Central memory CD8-positive, alpha-beta T cell (primary cell): ENCODE measurements at regions not wholly inside any gene's neighbourhood (a gene's known extent, or its start where the extent isn't known, plus 50 kb on each side); places are given as distances from the start of the nearest gene placed in this dataset.

Experiments
- ATAC-seq: fragments of 150-1000 bp; cut with Tn5 transposase; replicated peaks from 2 replicates; pipeline ENCODE4 v1.10.0; 2022; ENCODE audit warnings: mild to moderate bottlenecking, moderate FRiP score, moderate number of reproducible peaks; ENCODE audit not compliant: poor library complexity, severe bottlenecking; ENCODE audit errors: extremely low read depth
- DNase-seq, 2 donors: peaks; one replicate each; pipeline ENCODE4 v3.0.0; 2021; ENCODE audit warnings: low spot score in 2 of 2
- H3K27ac Mint-ChIP-seq: one replicate; pipeline ENCODE4 v1.8.0; 2022; ENCODE audit warnings: low read depth, mild to moderate bottlenecking, moderate library complexity, mixed read lengths
- H3K27me3 Mint-ChIP-seq: one replicate; pipeline ENCODE4 v1.8.0; 2022; ENCODE audit warnings: mixed read lengths
- H3K36me3 Mint-ChIP-seq: one replicate; pipeline ENCODE4 v1.8.0; 2022; ENCODE audit warnings: mild to moderate bottlenecking, moderate library complexity, mixed read lengths; ENCODE audit not compliant: insufficient read depth
- H3K4me1 Mint-ChIP-seq: one replicate; pipeline ENCODE4 v1.8.0; 2022; ENCODE audit warnings: mixed read lengths
- H3K4me3 Mint-ChIP-seq: one replicate; pipeline ENCODE4 v1.8.0; 2022; ENCODE audit warnings: mild to moderate bottlenecking, moderate library complexity, mixed read lengths
- H3K9me3 Mint-ChIP-seq: one replicate; pipeline ENCODE4 v1.8.0; 2022; ENCODE audit warnings: mixed read lengths

DNA sequence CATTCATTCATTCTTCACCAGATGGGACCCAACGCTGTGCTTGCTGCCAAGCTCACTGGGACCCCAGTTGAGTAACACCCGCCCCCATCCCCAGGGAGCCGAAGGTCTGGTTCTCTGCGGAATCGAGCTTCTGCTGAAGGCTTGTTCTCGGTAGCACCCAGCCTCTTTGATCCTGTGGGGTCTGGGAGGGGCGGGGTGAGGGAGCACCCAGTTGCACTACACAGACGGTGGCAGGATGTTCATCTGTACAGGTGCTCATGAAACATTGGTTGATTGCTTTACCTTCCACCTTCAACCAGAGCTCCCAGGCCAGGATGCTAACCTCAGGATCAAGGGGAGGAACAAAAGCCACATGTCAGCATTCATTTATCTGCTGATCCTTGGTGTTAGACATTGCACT is 77.7 kb upstream of the RGMA start:
- Mint-ChIP-seq H3K4me3 (no peak overlapping the region), H3K4me1 (peaks cover 13% of the 10 kb centered on the region), H3K36me3 (no peaks in the 10 kb centered on the region), H3K9me3 (no peaks in the 10 kb centered on the region), H3K27ac (no peak overlapping the region), H3K27me3 (peaks cover 29% of the 10 kb centered on the region)
- DNase-seq, result no peak
- ATAC-seq, result peak; percentile 66

- no peaks in the 10 kb centered on the region for H3K36me3 Mint-ChIP-seq
- no peak overlapping the region for H3K4me3 Mint-ChIP-seq
- DNase-seq, result no peak
- H3K9me3 Mint-ChIP-seq, result no peaks in the 10 kb centered on the region
- no peak for ATAC-seq
- peaks cover 22% of the 10 kb centered on the region for H3K27me3 Mint-ChIP-seq
- no peak overlapping the region for H3K27ac Mint-ChIP-seq
- peaks cover 13% of the 10 kb centered on the region for H3K4me1 Mint-ChIP-seq
Observed at GRCh38 chr15:93165734-93166470, 76.9 kb upstream of the RGMA start.

DNA sequence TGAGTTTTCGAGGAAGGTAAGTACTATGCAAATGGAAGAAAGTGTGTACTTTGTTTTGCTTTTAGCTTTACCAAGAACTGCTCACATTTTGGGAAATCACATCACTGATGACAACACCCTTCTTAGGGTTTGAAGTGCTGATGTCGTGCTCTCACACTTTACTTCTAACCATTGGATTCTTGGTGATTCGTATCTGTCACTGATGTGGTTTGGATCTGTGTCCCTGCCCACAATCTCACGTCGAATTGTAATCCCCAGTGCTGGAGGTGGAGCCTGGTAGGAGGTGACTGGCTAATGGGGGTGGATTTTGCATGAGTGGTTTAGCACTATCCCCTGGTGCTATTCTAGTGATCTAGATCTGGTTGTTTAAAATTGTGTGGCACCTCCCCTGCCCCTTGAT is 75.4 kb upstream of the RGMA start:
- H3K36me3 Mint-ChIP-seq, result no peaks in the 10 kb centered on the region
- no peaks in the 10 kb centered on the region for H3K9me3 Mint-ChIP-seq
- H3K4me1 Mint-ChIP-seq, result peaks cover 13% of the 10 kb centered on the region
- H3K27me3 Mint-ChIP-seq, result peaks cover 14% of the 10 kb centered on the region
- ATAC-seq (peak; percentile 77), DNase-seq (peak in 1 of 2 donors; percentile 15)
- H3K4me3 Mint-ChIP-seq, result no peak overlapping the region
- no peak overlapping the region for H3K27ac Mint-ChIP-seq

GRCh38 chr15:93162560-93162959 is 73.5 kb upstream of the RGMA start:
- Mint-ChIP-seq H3K27me3 (no peaks in the 10 kb centered on the region), H3K4me1 (peaks cover 7% of the 10 kb centered on the region), H3K4me3 (no peak overlapping the region), H3K27ac (no peak overlapping the region), H3K36me3 (no peaks in the 10 kb centered on the region), H3K9me3 (no peaks in the 10 kb centered on the region)
- DNase-seq (no peak), ATAC-seq (no peak)

GRCh38 chr15:93159930-93160329 is 70.9 kb upstream of the RGMA start:
- Mint-ChIP-seq H3K27ac (no peak overlapping the region), H3K4me1 (peaks cover 6% of the 10 kb centered on the region), H3K9me3 (no peaks in the 10 kb centered on the region), H3K4me3 (no peak overlapping the region), H3K36me3 (no peaks in the 10 kb centered on the region), H3K27me3 (no peaks in the 10 kb centered on the region)
- no peak for DNase-seq
- ATAC-seq, result no peak

- ATAC-seq, result no peak
- DNase-seq, result no peak
- Mint-ChIP-seq H3K27ac (no peak overlapping the region), H3K27me3 (no peaks in the 10 kb centered on the region), H3K4me1 (peaks cover 4% of the 10 kb centered on the region), H3K36me3 (no peaks in the 10 kb centered on the region), H3K4me3 (no peak overlapping the region), H3K9me3 (no peaks in the 10 kb centered on the region)
Observed at GRCh38 chr15:93158097-93158900, 69.3 kb upstream of the RGMA start.

- Mint-ChIP-seq H3K4me3 (no peak overlapping the region), H3K27me3 (no peaks in the 10 kb centered on the region), H3K27ac (no peak overlapping the region), H3K4me1 (peaks cover 39% of the 10 kb centered on the region), H3K9me3 (no peaks in the 10 kb centered on the region), H3K36me3 (no peaks in the 10 kb centered on the region)
- DNase-seq, result no peak
- no peak for ATAC-seq
Observed at GRCh38 chr15:93154666-93155065, 65.7 kb upstream of the RGMA start.

DNA sequence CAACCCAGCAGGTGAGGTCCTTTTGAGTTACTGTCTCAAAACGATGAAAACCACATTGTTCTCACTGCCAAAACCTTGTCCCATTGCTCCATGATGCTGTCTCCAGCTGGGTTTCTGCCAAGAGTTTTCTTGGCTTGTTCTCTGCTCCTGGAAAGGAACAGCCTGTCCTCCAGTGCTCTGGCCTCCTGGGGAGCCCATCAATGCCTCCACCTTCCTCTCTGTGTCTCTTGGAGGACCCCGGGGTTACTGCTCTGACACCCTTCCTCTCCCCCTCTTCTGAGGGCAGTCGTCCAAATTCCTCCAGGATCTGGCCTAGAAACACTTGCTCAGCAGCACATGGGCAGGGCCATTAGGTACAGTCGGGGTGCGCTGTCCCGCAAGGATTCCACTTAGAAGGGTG is 63.9 kb upstream of the RGMA start:
- Mint-ChIP-seq H3K36me3 (no peaks in the 10 kb centered on the region), H3K4me1 (peaks cover 39% of the 10 kb centered on the region), H3K27me3 (no peaks in the 10 kb centered on the region), H3K9me3 (no peaks in the 10 kb centered on the region), H3K4me3 (peak overlapping the region; percentile 57), H3K27ac (peak overlapping the region; percentile 29)
- ATAC-seq (no peak), DNase-seq (no peak)

GRCh38 chr15:93152360-93152759 is 63.3 kb upstream of the RGMA start:
- Mint-ChIP-seq H3K36me3 (peaks cover 2% of the 10 kb centered on the region), H3K4me1 (peaks cover 39% of the 10 kb centered on the region), H3K4me3 (peak overlapping the region; percentile 49), H3K9me3 (no peaks in the 10 kb centered on the region), H3K27me3 (no peaks in the 10 kb centered on the region), H3K27ac (peak overlapping the region; percentile 19)
- ATAC-seq (peak; percentile 97), DNase-seq (peak; percentile 32 to 53)

DNA sequence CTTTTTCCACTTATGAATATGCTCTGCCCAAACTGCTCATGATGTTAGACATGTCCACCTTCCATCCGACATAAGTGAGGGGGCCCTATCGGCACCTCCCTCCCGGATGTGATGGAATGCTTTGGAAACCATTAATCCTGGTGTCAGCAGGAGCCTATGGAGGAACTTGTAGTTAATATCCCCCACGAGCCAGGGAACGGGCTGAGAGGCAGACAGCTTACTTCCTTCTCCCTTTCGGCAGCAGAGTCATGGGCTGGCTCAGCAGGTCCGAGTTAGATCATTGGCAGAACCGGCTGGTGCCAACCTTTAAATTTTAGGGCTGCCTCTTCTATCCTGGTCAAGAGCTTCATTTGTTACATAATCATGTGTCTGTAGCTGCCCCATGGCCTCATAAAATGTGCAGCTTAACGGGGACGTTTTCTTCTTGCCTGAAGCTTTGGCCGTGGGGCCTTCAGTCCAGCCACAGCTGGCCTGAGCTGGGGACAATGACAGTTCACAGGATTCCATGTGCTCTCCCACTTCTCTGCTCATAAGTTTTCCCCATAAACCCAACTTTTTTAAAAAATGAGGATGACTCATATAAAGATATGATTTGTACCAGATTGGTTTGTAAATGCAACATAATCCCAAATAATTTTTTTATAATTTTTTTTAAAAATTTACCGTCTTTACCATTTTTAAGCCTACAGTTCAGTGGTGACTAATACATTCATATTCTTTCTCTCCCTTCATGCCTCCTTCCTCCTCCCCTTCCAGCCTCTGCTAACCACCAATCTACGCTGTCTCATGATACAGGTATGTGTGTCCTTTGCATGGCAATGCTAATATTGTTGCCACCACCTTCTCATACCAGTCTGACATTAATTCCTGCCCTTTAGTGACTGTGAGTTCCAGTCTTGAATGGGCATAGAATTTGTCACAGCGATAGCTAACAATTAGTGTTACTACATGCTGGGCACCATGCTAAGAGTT is 62.2 kb upstream of the RGMA start:
- H3K27me3 Mint-ChIP-seq, result no peaks in the 10 kb centered on the region
- no peaks in the 10 kb centered on the region for H3K9me3 Mint-ChIP-seq
- ATAC-seq (no peak), DNase-seq (no peak)
- H3K4me3 Mint-ChIP-seq, result peak overlapping the region; percentile 49
- peaks cover 2% of the 10 kb centered on the region for H3K36me3 Mint-ChIP-seq
- no peak overlapping the region for H3K27ac Mint-ChIP-seq
- H3K4me1 Mint-ChIP-seq, result peaks cover 39% of the 10 kb centered on the region

DNA sequence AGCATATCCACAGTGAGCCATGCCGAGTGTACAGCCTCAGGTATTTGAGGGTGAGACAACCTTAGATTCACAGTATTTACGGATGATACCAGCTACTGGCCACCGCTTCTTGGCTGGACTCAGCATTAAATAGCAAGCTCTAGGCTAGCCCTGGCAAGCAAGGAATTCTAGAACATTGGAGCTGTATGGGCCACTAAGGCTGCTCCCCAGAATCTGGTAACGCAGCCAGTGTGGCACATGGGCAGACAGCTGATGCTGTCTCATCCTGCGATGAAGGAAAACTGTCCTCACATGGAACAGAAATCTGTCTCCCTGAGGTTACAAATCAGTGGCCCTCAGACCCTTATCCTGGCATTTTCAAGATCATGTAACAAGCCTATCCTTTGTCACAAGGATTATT is 57.6 kb upstream of the RGMA start:
- Mint-ChIP-seq H3K4me3 (no peak overlapping the region), H3K4me1 (peaks cover 48% of the 10 kb centered on the region), H3K27me3 (no peaks in the 10 kb centered on the region), H3K27ac (no peak overlapping the region), H3K36me3 (peaks cover 4% of the 10 kb centered on the region), H3K9me3 (no peaks in the 10 kb centered on the region)
- ATAC-seq, result no peak
- no peak for DNase-seq

GRCh38 chr15:93146196-93146595 is 57.2 kb upstream of the RGMA start:
- no peak overlapping the region for H3K4me3 Mint-ChIP-seq
- ATAC-seq, result no peak
- H3K27ac Mint-ChIP-seq, result no peak overlapping the region

More at GRCh38 chr15:93146196-93146595, 57.2 kb upstream of the RGMA start:
- Mint-ChIP-seq H3K36me3 (peaks cover 7% of the 10 kb centered on the region), H3K4me1 (peaks cover 47% of the 10 kb centered on the region), H3K9me3 (no peaks in the 10 kb centered on the region), H3K27me3 (no peaks in the 10 kb centered on the region)
- no peak for DNase-seq
